Activated CD4-positive, alpha-beta T cell treated with anti-CD3 and anti-CD28 coated beads, Interleukin-2, amount 50 U/mL, for 48 hours (primary cell): ENCODE measurements at regions not wholly inside any gene's neighbourhood (a gene's known extent, or its start where the extent isn't known, plus 50 kb on each side); places are given as distances from the start of the nearest gene placed in this dataset.

Source experiments
- DNase-seq, 2 experiments: peaks; one replicate each; pipeline ENCODE4 v3.0.0-alpha.2; 2020

DNA sequence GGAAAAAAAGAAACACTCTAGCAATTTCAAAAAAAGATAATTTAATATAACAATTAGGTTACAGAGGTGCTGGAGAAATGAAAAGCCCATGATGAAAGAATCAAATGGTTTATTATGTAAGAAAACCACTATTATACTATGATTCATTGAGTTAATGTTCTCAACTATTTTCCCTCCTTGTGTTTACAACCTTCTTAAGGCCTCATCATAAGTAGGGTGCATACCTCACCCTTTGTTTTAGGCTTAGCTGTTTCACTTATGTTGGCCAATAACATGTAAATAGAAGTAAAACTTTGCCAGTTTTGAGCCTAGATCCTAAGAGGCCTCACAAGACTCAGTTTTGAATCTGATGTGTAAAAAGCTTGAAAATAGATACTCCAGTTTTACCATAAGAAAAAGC is 418.3 kb upstream of the DDX18 start:
- no peak for DNase-seq

DNA sequence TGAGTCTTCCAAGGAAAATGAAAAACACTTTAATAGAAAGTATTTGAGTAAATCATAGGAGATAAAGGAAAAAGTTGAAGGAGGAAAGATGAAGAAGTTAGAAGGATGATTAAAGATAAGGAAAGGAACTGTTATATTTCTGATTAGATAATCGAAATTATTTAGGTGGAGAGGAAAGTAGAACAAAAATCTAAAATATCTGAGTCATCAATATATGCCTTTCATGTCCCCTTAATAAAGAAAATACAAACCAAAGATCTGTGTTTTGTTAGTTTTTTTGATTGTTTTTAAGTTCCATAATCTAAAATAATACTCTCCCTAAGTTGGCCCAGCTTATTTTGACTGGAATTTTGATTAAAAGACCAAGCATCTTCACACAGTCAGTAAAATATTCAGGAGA is 412.9 kb upstream of the DDX18 start:
- no peak for DNase-seq

DNA sequence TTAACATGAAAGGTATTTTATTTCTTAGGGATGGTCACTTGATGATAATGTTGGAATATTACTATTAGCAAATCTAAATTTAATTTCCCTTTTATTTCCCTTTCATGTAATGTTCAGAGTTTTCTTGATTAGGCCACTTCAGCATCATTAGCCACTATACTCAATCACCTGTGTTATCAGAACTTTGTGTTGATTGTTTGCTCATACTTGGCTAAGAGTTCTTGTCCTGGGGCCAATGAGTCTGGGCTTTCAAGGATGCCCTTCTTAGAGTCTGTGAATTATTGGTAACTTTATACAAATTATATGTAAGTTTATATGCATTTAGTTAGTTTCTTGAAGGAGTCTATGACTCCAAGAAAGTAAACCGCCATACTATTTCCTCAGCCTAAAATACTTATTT is 408.0 kb upstream of the DDX18 start:
- no peak for DNase-seq

DNA sequence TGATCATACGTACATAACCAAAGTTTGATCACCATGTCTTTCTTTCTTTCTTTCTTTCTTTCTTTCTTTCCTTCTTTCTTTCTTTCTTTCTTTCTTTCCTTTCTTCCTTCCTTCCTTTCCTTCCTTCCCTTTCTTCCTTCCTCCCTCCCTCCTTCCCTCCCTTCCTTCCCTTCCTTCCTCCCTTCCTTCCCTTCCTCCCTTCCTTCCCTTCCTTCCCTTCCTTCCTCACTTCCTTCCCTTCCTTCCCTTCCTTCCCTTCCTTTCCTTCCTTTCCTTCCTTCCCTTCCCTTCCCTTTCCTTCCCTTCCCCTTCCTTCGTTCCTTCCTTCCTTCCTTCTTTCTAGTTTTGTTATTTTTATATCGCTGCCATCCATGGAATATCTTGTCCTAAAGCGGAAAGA is 406.7 kb upstream of the DDX18 start:
- no peak for DNase-seq

DNA sequence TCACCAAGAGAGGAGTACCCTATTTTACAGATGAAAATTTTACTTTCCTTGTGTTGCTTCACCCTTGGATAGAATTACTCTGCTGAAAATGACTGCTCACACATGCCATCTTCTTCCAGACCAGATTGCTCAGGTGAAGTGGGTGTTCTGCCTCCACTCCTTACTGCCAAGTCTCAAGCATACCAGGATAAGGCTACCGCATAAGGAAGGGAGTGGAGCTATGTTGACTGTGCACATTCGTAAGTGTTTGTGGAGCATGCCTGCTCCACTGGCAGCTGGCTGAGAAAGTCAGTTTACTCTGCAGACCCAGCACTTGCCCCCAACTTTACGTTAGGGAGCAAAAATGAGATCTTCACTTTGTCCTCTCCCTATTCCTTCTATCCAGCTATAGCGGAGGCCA is 405.0 kb upstream of the DDX18 start:
- no peak for DNase-seq

DNA sequence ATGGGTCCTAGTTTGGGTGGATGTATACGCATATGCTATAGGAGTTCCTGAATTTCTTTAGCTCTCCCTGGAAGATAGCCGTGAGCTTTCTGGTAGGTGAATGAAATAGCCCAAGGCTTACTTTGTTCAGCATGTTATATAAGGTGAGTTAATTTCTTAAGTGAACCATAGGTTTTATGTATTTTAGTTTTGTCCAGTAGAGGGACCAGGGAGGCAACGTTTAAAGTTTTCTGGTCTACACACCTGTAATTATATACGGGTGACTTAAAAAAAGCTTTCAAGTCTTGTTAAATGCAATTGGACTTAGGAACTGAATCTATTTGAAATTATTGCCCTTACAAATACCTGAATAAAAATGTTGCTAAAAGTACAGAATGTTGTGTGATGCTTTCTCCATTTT is 402.5 kb upstream of the DDX18 start:
- DNase-seq = no peak

DNA sequence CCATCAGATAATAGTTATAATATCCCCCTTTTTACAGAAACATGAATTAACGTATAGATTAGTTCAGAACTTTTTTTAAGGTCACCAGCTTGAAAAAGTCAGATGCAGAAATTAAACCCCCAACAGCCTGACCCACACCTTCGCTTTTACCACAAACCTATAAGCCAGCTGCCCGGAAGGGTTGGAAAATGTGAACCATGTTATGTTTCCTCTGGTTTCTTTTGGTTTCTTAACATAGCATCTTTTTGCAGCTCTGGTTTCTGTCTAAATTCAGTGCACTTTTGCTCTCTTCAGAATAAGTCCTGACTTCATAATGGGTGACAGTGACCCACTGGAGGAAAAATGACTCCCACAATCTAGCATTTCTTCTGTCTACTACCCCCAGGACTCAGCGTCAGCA is 381.7 kb upstream of the DDX18 start:
- DNase-seq = no peak

DNA sequence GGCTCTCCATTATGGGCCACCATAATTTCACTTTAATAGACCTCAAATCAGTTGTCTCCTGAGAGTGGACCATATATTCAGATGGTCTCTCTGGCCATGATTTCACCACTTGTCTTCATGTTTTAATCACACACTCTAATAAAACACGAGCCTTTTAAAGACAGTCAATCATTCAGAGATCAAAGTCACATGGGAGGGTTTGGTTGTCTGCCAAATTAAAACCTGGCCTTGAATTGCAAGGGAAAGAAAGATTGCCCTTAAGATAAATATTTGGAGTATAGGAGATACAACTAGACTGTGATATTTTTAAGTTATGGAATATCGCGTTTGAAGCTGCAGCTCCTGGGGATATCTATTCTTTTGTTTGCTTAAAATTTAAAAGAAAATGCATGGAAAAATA is 377.8 kb upstream of the DDX18 start:
- DNase-seq = no peak

DNA sequence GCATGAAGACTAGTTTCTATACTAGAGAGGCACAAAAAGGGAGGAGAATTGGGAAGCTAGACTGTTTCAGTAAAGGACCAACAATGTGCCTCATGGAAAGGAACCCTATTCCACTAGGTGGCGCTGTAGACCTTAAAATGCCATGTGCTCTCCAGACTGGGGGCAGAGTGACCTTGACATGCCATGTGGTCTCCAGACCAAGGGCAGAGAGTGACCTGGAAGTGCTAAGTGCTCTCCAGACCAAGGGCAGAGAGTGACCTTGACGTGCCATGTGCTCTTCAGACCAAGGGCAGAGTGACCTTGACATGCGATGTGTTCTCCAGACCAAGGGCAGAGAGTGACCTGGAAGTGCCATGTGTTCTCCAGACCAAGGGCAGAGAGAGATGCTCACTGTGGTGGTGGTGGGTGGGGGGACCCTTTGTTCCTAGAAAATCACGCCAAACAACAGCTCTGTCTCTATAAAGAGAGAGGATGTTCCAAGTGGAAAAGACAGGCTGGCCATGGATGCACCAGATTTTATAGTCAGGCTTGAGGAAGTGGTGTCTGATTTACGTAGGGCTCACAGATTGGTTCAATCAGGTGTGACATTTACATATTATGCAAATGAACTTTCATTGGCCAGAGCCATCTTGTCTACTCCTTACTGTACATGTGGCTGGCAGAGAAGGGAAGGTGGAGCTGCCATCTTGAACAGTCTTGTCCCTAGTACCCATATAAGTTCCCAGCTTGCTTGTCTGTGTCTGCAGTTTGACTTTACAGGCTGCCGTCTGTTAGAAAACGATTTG is 344.0 kb upstream of the DDX18 start:
- peak; percentile 9 to 15 for DNase-seq

DNA sequence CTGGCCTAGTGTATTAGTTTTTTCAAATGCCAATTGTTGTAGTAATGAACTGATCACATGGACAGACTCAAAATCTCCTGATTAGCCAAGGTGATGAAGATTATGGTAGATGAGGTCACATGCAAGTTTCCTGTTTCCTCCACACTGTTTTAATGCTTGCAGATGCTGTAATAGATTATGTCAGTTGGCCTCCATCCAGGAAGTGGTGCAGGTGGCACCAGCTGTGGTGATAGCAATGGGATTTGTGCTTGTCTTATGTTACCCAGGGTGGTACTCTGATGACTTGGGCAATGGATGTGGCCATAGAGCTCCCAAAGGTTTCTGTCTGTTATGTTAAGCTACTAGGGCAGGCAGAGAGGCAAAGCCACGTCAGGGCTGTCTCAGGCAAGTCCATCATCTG is 332.9 kb upstream of the DDX18 start:
- no peak for DNase-seq

DNA sequence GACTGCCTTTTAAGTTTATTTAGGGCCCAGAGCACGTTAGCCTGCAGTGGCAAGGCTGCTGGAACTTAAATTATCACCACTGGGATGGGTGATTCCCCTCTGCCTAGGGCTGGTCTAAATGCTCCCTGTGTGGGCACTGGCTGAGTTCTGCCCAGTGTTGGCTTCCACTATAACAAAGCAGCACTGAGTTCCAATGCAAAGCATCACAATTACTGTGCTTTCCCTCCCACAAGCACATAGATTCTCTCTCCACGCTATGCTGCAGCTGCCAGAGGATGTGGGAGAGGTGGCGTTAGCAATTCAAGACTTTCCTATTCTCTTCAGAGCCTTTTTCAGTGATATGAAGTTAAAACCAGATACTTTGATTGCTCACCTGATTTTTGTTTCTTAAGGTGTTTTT is 328.9 kb upstream of the DDX18 start:
- DNase-seq = no peak

DNA sequence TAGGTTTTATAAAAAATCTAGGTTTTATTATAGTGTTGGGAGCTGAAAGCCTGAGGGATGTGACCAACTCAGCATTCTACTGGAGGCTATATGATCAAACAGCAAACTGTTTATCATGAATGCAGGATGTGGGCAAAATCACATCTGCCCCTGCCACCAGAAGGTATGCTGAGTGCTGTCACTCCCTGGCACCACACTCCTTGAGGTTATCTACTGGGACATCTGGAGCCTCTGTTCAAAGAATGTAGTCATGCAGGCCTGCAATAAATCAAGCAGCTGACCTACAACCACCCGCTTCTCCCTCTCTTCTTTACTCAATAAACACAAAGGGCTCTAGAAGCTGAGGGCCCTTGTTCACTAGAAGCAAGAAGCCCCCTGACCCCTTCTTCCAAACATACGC is 328.4 kb upstream of the DDX18 start:
- DNase-seq = no peak

DNA sequence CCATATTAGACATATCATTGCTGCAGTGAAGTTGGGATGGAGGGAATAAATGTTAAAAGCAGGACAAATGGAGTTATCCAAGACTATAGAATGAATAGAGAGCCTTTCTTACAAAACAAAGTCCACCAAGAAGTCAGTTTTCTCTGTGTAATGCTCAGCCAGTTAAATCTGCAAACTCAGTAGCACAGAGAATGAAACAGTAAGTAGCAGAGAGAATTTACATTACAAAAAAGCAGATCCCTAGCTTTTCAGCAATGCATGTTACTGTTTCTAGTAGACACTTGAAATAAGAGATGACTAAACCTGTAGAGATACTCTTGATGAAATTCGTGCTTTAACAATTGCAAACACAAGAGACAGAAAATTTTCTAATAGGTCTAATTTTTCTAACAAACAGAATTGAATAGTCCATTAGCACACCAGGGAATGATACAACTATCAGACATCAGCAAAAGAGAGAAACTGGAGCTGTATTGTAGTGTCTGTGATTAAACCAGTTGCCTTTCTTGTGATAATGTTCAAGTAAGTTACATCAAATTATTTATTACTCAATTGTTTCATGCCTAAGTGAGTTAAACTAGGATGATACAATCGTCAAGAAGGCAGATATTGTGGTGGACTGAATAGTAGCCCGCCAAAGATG is 322.2 kb upstream of the DDX18 start:
- no peak for DNase-seq

DNA sequence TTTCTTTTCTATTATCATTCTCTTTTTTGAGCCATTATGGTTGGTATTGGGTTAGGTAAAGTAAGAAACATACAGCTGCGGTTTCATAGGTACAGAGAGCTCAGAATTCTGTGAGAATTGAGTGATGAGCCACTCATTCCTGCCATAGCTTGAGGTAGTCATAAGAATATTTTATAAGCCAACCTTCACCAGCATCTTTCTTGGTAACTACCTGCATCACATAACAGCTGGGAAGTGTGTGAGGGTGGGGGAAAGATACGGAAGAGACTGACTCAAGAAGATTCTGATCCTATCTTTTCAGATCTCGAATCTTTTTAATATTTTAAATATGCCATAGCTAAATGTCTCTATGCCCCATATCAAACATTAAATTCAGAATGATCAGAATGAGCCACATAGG is 313.8 kb upstream of the DDX18 start:
- no peak for DNase-seq

DNA sequence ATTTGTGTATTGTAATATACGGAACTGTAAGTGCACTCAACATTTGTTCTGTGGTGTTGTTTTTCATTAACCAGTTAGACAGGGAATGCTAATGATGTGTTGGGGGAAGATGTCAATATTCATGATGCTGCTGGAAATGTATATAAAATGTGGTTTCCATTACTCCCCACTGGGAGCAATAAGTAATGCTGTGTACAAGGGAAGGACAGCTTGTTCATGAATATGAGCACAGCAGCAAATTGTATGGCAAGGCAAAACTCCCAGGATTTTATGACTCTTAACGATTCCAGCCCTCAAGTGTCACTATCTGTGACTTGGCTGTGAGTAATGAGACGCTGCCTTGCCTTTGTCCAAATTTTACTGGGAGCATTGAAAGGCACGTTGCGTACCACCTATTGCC is 312.4 kb upstream of the DDX18 start:
- no peak for DNase-seq

DNA sequence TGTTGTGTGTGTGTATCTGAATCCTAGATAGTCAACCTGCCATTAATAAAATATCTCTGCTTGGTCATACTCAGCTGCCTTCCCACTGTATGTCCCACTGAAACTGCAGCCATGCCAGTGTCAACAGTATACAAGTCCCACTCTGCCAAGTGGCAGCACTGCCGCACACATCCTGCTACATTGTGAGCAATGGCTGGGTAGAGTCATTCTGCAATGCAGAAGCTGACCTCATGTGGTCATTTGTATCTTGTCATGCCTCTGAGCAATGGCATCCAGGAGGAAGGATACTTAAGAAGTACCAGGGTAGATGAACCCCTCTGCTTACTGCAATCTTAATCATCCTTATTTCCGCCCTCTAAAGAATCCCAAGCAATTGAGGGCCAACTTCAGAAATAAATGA is 302.2 kb upstream of the DDX18 start:
- no peak for DNase-seq

DNA sequence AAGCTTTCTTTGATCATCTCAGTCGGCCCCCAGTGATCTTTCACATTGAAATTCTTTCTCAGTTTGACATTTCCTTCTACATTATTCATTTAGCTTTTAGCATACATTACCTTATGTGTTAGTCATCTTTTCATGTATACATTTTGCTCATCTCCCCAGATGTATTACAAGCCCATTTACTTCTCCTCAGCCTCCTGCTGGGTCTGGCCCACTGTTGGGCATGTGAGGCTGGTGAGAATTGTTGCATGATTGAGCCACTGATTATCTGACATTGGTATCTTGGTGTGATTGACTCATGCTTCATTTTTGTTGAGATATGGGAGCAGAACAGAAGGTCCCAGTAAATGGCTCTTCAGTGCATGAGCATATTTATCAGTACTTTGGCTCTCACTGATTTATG is 300.1 kb upstream of the DDX18 start:
- no peak for DNase-seq

DNA sequence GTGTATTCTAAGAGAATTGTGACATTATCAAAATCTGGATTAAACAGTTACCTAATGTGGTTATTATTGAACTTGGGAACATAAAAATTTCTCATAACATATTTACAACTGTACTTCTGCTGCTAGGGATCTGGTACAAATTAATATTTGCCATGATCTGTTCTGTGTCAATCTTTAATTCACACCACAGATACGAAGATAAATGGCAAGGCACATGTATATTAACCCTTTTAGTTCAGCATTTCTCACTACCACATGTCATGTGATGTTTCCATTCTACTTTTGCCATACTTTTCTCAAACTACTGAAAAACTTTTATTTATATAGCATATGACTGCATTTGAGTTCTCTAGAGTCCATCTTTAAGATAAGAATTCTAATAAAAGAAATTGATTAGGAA is 295.3 kb upstream of the DDX18 start:
- no peak for DNase-seq

DNA sequence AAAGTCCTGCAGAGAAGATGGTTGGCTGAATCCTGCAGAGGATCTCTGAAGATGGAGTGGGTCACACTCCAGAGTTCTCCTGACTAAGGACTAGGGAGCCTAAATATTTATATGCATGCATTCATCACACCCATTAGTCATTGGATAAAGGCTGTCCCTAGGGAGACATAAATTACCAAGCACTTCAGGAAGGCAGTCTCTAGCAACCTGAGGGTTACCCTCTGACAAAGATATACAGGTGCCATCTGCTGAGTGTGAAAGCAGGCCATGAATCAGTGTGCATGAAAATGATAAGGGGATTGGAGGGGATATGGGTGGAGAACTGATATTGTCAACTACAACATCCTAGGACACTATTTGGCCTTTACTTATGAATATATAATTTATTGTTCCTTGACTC is 294.8 kb upstream of the DDX18 start:
- no peak for DNase-seq

DNA sequence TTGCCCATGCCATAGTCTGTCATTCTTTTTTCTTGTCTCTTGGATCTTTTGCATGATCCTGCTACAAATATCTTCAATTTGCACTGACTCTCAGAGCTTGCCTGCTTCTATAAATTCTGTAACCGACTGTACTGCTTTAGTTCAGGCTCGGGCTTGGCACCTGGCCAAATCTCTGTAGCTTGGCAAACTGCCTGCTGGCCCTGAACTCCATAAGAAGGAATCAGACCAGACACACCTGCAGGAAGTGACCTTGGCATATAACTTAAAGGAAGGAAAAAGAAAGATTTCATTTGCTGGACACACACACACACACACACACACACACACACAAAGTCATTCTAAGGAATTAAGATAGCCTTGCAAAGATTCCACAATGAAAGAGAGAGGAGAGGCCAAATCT is 291.2 kb upstream of the DDX18 start:
- DNase-seq = no peak

DNA sequence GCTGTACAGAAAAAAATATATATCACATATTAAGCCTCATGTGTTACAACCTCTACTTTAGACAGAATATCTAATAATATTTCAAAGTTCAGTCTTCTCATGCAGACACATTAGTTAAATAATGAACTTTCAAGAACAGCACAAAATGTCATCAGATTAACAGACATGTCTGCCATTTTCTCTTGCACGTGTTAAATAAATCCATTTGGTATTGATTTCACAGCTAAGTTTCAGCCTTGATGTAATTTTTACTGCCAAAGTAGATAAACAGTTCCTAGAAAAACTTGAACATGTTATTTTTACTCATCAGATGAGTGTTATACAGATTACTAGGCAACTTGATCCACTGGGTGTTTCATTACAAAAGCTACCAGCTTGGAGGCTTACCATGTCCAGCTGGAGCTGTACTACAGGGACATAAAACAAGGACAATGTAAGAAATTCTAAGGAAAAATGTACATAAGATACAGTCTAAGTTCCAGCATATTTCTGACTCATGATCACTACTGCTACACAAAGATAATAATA is 290.7 kb upstream of the DDX18 start:
- no peak for DNase-seq

DNA sequence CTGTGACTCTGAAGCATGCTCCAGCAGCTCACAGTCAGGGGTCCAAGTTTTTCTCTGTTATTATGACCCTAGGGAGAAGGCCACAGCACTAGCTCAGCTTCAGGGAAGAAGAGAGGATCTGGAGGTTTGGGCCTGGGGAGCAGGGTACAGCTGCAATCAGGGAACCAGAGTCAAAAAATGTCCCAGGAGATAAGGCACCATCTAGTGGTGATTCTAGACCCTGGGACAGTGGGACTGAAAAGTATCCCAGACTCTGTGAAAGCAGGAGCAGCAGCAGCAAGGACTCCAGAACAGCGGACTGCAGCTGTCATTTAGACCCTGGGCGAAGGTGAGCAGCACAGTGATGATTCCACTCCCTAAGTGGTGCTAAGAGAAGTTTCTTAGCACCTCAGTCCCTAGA is 278.4 kb upstream of the DDX18 start:
- DNase-seq = no peak

DNA sequence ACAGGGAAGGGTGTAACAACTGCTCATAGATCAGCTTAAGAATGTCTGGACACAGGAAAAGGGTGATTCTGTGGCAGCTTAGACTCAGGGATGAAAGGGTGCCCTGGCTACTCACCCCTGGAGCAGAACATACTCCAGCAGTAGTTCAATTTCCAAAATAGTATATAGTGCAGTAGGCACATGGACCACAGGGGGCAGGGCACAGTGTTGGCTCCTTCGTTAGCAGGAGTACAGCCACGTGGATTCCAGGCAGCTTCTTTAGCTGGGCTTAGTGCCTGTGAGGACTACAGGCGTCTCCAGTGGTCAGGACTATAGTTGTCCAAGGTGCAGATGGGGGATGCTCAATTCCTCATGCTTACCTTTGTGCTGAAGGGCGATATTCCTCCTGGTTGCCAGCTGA is 277.5 kb upstream of the DDX18 start:
- DNase-seq = no peak

DNA sequence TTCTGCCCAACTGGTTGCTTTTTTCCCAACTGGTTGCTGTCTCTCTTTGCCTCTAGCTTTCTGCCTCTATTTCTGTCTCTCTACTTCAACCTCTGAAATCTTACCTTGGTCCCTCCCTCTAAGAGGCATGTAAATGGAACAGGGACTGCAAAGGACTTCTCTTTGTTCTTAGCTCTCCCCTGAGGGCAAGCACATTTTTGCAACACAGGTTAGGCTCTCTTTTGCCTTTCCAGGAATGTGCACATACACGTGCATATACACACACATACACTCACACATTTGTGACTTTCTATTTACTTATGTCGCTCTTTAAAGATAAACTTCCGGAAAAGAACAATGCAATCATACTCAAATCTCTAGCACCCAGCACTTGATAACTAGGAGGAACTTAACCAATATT is 262.6 kb upstream of the DDX18 start:
- no peak for DNase-seq

DNA sequence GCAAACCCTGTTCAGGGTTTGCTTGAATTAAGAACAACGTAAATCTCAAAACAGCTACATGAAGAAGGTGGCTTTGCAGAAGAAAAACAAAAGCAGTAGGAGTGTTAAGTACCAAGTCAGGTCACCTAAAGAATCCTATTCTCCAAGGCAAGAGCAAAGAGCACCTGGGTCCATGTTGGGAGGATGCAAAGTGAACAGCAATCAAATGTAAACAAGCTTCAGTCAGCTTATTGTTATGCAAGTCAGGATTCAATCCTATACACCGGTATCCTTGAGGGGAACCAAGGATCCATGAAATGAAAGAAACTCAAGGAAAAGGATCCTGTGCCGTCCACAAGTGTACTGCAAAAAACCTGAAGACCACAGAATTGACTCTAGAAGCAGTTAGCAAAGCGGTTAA is 261.0 kb upstream of the DDX18 start:
- DNase-seq = no peak
